ENCODE measurements at regions not wholly inside any gene's neighbourhood (a gene's known extent, or its start where the extent isn't known, plus 50 kb on each side); places are given as distances from the start of the nearest gene placed in this dataset.

DNA sequence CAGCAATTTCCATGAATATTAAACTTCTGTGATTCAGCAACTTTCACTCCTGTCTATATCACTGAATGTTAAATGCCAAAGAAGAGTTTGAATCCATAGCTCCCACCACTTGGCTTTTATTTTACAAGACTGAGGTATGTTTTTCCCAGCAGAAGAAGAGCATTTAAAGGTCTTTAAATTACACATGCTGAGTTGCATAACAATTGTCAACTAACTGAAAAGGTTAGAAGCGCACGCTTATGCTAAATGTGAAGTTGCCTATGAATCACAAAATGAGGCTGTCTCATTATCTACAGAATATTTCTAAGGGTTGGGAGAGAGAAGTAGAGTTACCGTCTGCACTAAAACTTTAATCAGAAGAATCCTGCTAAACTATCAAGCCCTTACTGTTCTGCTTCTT is 1086.3 kb downstream of the FAM181B start:
- TF ChIP-seq, protein P1, sequence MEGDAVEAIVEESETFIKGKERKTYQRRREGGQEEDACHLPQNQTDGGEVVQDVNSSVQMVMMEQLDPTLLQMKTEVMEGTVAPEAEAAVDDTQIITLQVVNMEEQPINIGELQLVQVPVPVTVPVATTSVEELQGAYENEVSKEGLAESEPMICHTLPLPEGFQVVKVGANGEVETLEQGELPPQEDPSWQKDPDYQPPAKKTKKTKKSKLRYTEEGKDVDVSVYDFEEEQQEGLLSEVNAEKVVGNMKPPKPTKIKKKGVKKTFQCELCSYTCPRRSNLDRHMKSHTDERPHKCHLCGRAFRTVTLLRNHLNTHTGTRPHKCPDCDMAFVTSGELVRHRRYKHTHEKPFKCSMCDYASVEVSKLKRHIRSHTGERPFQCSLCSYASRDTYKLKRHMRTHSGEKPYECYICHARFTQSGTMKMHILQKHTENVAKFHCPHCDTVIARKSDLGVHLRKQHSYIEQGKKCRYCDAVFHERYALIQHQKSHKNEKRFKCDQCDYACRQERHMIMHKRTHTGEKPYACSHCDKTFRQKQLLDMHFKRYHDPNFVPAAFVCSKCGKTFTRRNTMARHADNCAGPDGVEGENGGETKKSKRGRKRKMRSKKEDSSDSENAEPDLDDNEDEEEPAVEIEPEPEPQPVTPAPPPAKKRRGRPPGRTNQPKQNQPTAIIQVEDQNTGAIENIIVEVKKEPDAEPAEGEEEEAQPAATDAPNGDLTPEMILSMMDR (conservative IDR thresholded peaks at IDR 0.05; ENCODE audit: low read depth, low read length): no peak
- TF ChIP-seq EZH2phosphoT487 (IDR thresholded peaks at IDR 0.05; ENCODE audit: borderline replicate concordance, low read length): no peak

Data from PC-3 (cell line).